ENCODE measurements at regions not wholly inside any gene's neighbourhood (a gene's known extent, or its start where the extent isn't known, plus 50 kb on each side); places are given as distances from the start of the nearest gene placed in this dataset.

GRCh38 chr5:56722317-56722716 lies 93.0 kb upstream of the MAP3K1 start:
- TF ChIP-seq CTCF (IDR thresholded peaks at IDR 0.05) (no peak), POLR2A (IDR thresholded peaks at IDR 0.05) (no peak)

Data from testis (tissue), 2 donors.